ENCODE measurements at regions not wholly inside any gene's neighbourhood (a gene's known extent, or its start where the extent isn't known, plus 50 kb on each side); places are given as distances from the start of the nearest gene placed in this dataset.

DNA sequence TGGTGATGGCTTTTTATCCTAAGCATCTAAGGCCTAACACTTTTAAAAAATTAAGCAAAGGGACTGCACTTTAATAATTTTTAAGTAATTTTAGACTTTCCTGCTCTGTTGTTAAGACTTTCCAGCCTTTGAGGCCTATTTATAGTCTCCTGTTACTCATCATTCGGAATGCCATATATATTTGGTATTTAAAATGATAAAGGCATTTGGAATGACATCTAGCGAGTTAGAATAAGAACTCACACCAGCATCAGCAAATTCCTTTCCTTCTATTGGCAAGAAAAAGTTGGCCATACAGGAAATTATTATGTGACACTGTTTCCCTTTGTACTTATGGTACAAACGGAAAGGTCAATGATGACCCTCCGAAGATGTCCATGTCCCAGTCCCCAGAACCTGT, 88.1 kb upstream of the STMND1 start:
- TF ChIP-seq EP300 (IDR thresholded peaks at IDR 0.05; ENCODE audit: borderline replicate concordance in 1 of 2, low read depth in 1 of 2, low read length in 1 of 2) (peak in 1 of 2 experiments; percentile 77; a peak in 1 of 4 replicates), RFX5 (IDR thresholded peaks at IDR 0.05; ENCODE audit: low read length) (no peak)
- TF ChIP-seq, protein P1, sequence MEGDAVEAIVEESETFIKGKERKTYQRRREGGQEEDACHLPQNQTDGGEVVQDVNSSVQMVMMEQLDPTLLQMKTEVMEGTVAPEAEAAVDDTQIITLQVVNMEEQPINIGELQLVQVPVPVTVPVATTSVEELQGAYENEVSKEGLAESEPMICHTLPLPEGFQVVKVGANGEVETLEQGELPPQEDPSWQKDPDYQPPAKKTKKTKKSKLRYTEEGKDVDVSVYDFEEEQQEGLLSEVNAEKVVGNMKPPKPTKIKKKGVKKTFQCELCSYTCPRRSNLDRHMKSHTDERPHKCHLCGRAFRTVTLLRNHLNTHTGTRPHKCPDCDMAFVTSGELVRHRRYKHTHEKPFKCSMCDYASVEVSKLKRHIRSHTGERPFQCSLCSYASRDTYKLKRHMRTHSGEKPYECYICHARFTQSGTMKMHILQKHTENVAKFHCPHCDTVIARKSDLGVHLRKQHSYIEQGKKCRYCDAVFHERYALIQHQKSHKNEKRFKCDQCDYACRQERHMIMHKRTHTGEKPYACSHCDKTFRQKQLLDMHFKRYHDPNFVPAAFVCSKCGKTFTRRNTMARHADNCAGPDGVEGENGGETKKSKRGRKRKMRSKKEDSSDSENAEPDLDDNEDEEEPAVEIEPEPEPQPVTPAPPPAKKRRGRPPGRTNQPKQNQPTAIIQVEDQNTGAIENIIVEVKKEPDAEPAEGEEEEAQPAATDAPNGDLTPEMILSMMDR (IDR thresholded peaks at IDR 0.05) = no peak
